Left renal pelvis (tissue), 4 donors: ENCODE measurements at regions not wholly inside any gene's neighbourhood (a gene's known extent, or its start where the extent isn't known, plus 50 kb on each side); places are given as distances from the start of the nearest gene placed in this dataset.
A peak's percentile ranks its signal among the peaks of the same experiment; 100 is the strongest.

Experiments used
- DNase-seq, 4 donors: peaks; one replicate each; pipeline ENCODE4 v3.0.0-alpha.2; 2013; ENCODE audit warnings: low read depth in 4 of 4, low spot score in 3 of 4

DNA sequence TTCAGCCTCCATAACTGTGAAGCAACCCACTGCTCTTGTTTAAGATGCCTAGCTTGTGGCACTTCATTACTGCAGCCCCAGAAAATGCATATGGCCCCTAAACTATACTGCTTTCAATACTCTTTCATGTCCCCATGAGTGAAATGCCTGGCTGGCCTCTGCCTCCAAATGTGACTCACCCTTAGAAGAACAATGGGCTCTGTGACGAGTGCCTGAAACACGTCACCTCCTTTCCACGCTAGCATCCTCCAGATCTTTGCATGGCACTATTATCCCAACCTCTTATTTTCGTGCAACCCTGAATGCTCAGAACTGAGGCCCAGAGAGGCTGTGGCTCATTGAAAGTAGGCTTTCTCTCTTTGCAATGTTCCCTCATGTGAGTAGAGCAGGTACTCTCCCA, 233.1 kb downstream of the CBLN1 start:
- DNase-seq: no peak

DNA sequence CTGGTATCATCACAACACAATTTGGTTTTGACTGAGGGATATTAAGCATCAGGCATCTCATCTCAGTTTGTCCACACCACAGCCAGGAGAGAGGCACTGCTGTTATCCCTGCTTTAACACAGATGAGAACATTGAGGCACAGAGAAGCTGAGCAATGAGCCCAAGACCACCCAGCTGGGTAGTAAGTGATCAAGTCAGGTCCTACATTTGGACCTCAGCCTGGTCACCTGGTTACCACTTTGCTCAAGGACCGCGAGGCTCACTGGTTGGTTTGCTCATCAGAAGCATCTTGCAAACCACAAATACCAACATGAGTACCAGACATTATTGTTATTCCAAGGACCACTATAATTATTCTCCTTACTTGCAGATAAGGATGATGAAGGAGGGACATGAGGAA, 245.5 kb downstream of the CBLN1 start:
- DNase-seq: no peak

DNA sequence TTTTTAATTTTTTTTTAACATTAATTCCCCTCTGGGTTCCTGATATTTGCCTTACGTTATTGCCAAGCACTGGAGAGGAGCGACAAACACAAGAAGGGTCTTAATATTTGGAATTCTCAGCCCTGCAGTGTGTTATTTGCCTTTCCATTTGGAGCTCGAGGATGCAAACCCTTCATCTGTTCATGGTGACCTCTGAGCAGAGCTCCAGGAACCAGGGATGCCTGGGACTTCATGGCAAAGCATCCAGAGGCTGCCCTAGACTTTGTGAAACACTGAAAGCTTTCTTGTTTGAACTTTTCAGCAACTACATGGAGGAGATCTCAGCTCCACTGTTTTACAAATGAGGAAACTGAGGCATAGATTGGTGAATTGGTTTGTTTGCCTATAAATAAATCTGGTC, 254.2 kb downstream of the CBLN1 start:
- DNase-seq: no peak

DNA sequence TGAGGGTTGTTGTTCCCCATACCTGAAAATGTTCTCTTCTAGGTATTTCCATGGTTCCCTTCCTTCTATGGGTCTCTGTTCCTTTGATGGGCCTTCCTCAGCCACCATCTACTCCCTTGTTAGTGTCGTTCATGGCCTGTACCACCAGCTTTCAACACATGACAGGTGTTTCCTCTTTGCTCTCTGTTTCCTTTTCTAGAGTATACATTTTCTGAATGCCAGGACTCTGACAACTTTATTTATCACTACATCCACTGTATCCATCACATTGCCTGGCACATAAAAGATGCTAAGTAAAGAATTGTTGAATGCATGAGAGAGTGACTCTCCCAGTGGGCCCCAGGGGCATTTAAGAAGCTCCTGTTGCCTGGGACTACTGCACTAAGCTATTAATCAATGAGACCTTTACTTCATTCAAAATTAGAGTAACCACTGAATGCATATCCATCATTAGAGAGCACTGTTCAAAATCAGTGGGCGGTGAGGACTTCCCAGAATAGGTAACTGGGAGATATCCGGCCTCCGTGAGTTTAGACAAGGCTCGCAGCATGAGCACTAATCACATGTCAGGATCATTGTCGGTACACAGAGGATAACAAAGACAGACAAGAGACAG, 255.0 kb downstream of the CBLN1 start:
- no peak for DNase-seq

DNA sequence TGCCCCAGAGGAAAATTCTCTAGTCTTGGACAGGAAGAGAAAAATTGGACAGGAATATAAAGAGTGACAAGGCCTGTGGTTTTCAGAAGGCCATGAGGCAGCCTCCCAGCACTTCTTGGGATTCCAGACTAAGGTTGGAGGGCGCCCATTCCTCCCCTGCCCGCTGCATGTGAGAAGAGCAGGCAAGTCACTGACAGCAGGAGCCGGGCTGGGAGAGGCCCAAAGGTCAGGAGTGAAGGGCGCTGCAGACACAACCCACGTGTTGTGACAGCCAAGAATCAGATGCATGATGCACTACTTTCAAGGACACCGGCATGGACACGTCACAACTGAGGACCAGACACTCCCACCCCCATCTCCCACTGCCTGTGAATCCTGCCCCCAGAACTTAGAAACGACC, 256.7 kb downstream of the CBLN1 start:
- no peak for DNase-seq

DNA sequence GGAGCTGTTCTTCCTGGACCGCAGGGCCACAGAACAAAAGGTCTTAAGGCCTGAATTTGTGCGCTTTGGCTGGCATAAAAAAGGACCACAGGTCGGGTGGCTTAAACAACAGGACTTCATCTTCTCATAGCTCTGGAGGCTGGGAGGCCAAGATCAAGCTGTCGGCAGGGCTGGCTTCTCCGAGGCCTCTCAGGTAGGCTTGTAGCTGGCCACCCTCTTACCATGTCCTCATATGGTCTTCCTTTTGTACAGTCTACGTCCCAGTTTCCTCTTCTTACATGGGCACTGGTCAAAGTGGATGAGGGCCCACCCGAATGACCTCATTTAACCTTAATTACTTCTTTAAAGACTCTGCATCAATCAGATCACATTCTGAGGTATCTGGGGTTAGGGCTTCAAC, 257.6 kb downstream of the CBLN1 start:
- DNase-seq: no peak

DNA sequence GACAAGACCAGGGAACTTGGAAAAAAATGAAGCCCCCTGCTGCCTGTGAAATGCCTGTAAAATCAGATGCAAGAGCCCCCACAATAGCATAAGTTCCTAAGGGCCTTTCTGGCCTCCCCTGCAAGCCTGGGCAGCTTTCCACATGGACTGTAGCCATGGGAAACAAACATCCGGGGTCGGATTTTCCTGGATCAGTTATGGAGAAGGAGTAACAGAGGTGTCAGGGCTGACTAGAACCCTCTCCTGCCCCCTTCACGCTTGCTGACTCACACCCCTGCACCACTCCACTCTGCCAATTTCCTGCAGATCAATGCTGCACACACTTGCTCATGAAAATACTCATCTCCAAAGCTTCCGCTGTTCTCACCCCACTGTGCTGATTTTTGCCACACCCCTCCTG, 258.6 kb downstream of the CBLN1 start:
- DNase-seq: no peak

DNA sequence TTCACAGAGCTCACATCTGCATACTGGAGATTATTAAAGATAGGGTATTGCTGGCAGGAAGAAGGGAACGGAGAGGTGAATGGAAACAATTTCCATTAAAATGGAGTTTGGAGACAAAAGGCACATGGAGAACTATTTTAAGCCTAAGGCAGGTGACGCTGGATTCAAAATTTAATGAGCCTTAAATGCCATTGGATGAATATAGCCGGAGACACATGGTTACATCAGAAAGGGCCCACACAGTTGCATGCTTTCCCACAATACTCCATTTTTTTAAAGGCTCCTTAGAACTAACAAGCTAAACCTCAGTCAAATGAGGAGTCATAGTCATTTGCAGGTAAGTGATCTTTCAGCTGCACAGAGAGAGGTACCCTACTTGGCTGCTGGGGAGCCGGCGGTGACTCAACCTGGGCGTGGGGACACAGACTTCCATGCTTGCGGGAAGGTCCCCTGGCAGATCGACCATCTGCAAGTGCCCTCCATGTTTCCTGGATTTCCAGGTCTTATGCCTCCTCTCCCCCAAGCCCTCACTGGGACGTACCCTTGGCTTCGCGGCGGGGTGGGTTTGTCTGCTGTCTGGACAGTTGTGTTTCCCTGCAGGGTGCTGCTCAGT, 259.2 kb downstream of the CBLN1 start:
- DNase-seq: no peak

DNA sequence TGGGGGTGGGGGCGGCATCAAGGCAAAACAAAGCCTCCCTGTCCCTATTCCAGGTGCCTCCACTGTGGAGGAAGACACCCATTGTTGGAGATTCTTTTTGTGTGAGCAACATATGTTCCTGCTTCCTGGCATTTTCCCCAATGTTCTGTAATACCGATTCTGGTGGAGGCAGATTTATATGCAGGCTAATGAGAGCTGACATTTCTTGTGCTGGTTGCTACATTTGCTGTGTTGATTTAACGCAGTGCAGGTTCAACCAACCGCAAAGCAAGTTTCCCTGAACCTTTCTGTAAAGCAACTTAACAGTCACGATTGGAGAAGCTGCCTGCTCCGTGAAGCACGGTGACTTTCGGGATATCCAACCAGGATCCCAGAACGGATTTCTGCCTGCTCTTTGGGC, 260.5 kb downstream of the CBLN1 start:
- peak in 2 of 4 donors; percentile 37 to 60 for DNase-seq

DNA sequence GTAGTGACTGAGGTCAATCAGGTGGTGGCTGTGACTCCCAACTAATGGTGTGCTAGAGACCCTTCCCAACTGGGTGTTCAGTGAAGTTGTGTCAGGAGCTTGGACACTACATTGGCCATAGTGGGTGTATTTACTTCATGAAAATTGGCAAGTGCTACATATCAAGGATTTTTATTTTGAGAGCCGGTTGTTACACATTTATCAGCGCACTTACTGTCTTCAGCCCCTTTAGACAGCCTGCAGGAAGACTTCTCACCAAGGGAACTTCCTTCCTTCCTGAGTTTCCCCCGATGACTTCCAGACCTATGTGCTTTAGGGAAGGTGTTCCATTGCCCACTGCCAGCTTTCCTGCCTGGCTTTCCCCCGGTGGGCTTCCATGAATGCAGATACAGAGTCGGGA, 261.2 kb downstream of the CBLN1 start:
- no peak for DNase-seq

DNA sequence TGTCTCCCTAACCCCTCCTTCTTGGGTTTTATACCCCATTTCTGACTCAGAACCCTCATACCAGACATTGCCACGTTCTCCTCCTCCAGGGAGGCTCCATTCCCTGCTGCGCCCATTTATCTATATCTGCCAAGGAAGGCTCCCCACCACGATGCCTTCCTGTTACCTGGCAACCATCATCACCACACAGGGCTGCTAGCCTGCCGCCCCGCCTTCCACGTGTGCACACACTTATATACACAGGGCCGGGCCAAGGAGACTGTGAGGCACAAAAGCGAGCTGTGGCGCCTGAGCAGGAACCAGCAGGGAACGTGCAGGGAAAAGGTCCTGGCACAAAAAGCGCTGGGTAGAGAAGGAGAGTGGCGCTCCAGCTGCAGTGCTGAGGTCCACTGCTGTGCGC, 261.8 kb downstream of the CBLN1 start:
- no peak for DNase-seq

DNA sequence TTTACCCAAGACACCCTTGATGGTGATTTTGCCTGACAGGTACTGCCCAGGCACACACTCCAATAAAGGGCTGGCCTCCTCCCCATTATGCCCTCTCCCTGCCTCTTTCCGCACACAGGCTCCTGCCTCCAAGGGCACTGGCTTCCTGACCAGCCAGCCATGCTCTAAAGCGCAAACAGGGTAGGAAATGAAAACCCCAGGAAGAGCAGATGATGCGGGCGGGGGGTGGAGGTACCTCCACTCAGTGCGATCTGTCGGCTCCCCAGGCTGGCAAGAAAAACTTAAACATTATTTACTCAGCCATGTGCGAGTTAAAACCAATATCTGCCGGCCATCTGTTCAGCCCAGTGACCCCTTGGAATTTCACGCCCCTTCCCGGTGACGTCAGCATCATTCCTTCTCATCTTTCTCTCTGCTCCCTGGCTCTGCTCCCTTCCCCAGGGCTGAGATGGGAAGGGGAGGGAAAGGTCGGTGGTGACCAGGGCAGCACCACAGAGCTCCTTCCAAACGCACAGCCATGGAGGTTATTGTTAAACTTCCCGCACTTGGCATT, 262.5 kb downstream of the CBLN1 start:
- peak in 3 of 4 donors; percentile 51 to 63 (median 60) for DNase-seq

DNA sequence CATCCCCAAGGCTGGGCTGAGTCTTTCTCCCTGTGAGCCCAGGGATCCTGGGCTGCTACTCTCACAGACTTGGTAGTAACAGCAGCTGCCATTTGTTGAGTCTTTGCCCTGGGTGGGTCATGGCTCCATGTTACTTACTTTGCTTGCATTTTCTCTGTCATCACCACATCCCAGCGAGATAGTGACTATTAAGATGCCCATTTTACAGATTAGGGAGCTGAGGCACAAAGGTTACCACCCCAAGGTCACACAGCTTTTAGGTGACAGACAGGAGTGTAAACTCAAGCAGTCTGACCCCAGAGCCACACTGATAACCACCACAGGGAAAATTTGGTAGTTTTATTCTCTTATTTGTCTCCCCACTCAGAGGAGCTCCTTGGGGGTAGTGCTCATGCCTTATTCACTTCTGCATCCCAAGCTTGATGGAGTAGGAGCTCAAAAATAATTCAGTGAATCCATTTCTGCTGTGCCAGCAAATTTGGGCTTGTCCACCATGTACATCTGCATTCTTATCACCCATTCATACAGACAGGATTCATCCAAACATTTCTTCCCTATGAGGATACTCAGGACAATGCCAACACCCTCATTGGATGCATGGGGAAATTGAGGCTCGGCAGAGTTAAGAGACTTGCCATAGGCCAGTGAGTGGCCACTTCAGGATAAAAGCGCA, 263.2 kb downstream of the CBLN1 start:
- no peak for DNase-seq

DNA sequence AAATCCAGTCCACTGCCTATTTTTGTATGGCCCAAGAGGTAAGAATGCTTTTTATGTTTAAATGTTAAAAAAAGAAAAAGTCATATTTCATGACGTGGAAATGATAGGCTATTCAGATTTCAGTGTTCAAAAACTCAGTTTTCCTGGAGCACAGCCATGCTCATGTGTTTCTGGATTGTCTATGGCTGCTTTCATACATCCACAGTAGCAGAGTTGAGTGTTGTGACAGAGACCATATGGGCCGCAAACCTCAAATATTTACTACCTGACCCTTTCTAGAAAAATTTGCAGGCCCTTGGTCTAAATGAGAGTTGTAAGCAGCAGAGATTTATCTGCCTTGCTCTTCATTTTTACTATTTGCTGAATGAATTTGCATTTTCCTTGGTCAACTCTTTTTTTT, 264.1 kb downstream of the CBLN1 start:
- DNase-seq: no peak

DNA sequence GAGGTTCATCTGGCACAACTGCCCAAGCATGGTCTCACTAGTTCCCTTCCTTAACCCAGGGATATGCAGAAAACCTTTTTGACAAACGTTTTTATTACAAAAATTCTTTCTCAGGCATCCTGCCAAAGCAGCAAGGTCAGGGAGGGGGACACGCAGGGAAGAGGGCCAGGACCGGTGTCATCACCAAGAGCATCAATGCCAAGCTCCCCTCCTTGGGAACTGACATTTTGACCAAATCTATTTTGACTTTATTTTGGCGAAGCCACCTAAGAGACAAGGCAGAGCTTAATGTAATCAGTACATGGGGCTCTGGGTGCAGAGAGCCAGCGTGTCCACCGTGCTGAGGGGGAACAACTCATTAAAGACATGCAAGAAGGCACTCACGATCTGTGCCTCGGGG, 265.2 kb downstream of the CBLN1 start:
- DNase-seq: no peak

DNA sequence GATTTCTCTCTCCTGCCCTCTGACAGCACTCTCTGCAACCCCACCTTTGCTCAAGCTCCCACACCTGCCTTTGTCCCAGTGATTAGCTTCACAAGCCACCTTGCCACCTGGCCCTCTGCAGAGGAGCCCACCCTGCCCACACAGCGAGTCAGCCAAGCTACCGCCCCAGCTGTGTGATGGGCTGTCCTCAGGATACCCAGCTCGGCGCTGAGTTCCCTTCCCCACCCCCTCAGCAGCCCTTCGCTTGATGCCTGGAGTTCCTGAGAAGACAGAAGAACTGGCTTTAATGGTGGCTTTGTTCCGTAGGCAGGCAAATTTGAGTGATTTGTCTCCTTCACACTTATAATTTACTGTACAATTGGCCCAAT, 266.4 kb downstream of the CBLN1 start:
- no peak for DNase-seq

DNA sequence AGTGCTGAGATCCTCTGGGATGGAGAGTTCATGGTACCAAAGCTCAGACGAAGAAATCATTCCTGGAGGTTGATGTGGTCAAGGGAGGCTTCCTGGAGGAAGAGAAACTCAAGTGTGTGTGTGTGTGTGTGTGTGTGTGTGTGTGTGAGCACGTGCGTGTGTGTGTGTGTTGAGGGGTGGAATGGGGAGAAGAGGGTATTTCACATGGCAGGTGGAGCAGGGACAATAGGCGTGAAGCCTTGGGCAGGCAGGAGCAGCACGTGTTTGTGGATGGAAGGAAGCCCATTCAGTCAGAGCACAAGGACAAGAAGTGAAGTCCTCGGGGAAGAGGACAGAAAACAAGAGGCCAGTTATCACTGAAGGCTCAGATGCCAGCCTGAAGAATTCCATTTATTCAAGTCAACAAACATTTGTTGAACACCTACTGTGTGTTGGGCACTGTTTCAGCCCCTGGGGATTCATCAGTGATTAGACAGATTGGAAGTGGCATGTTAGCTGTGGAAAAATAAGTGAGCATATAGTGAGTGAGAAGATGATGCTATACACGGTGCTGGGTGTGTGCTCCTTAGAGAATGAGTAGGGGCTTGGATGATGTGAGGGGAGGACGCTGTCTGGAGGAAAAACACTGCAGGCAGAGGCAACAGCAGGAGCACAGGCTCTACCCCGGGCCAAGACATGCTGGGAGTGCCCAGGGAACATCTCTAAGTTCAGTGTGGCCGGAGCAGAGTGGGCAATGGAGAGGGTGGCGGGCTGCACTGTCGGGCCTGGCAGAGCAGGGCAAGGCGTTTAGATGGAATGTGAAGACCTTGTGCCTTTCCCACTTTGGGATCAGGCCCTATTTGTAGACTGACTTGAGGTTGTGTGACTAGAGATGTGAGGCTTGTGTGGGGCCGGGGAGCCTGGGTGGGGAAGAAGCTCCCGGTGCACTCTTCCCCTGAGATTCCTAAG, 267.1 kb downstream of the CBLN1 start:
- no peak for DNase-seq

DNA sequence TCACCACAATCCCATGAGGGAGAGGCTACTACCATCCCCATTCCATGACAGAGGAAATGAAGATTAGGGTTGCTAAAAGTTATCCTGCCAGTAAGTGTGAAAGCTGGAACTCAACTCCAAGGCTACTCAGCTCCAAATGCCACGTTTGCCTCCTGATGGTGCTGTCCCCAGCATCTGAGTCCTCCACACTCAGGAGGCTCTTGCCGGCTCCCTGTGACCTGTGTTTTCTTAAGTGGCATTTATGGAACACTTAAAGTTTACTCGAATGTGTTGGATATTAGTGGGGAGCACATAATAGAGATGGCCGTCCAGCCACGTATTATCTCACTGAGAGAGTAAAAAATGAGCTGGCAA, 267.9 kb downstream of the CBLN1 start:
- DNase-seq: no peak

DNA sequence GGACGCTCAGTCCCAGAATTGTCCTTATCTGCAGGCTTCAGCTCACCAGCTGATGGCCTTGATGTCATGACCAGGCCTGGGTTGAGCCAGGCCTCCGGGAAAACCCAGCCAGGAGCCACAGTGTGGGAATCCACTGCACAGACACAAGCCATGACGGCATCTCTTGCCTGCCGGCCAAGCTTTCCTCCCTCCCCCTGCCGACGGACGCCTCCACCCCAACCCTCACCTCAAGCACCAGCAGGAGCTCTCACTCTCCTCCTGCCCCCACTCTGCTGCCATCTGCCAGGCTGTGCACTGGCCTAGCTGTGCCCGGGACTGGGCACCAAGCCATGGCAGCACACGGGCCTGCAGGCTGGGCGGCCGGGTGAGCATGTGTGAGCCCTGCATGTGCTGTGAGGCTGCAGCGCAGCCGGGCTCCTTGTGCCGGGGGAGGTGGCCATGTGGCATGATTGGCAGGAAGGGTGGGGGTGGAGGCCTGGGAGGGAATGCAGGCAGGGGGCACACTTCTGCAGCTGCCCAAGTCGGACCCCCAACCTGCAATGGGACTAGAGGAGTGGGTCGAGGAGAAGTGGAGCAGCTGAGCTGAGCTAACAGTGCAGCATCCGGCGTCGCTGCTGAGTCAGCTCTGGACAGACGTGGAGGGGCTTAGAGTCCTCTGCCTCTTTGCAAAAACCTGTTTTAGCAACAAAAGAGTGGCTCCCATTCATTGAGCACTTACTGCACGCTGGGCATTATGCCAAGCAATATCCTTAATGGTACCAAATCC, 268.5 kb downstream of the CBLN1 start:
- DNase-seq: no peak

DNA sequence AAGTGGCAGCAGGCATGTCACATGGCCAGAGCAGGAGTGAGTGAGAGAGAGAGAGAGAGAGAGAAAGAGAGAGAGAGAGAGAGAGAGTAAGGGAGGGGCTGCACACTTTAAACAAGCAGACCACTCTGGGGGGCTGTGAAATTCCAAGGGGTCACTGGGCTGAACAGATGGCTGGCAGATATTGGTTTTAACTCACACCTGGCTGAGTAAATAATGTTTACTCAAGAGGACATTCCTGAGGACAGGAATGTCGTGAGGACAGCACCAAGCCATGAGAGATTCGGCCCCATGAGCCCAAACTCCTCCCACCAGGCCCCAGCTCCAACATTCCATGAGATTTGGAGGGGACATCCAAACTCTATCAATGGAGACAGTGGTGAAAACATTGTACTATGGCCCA, 269.7 kb downstream of the CBLN1 start:
- DNase-seq: no peak
